ENCODE measurements at regions not wholly inside any gene's neighbourhood (a gene's known extent, or its start where the extent isn't known, plus 50 kb on each side); places are given as distances from the start of the nearest gene placed in this dataset.

- no peak for TF ChIP-seq EZH2 (IDR thresholded peaks at IDR 0.05; ENCODE audit: low read depth)
- no peak for TF ChIP-seq CTCF (conservative IDR thresholded peaks at IDR 0.05)
- no TSS peak for BruUV-seq (replicated peaks)
Measured at GRCh38 chr12:77166696-77167095, 101.3 kb upstream of the E2F7 start.

GRCh38 chr12:77163074-77164038 lies 98.0 kb upstream of the E2F7 start:
- TF ChIP-seq CTCF (conservative IDR thresholded peaks at IDR 0.05): no peak
- TF ChIP-seq EZH2 (IDR thresholded peaks at IDR 0.05; ENCODE audit: low read depth): no peak
- H3K36me3 ChIP-seq (ENCODE audit: low read depth): no peaks in the 10 kb centered on the region
- intact Hi-C loops (cut with micrococcal nuclease; ENCODE audit: unreplicated experiment): no loop called here
- H3K27ac ChIP-seq: no peak overlapping the region
- H4K20me1 ChIP-seq (ENCODE audit: insufficient read depth): no peaks in the 10 kb centered on the region
- ChIA-PET POLR2A (ENCODE audit: unreplicated experiment) (no interaction called here), CTCF (no interaction called here)
- DNase-seq: no peak
- H3K4me1 ChIP-seq (replicated peaks; ENCODE audit: insufficient read depth): no peaks in the 10 kb centered on the region
- no peaks in the 10 kb centered on the region for H3F3A ChIP-seq (ENCODE audit: insufficient read depth, low read depth)
- H3K4me2 ChIP-seq: no peak overlapping the region
- H2AFZ ChIP-seq: no peak overlapping the region
- no TSS peak for BruUV-seq (replicated peaks)
- H3K4me3 ChIP-seq: no peak overlapping the region
- H3K9me3 ChIP-seq (ENCODE audit: insufficient read depth, low read depth): no peaks in the 10 kb centered on the region
- no peaks in the 10 kb centered on the region for H3K9me2 ChIP-seq (ENCODE audit: insufficient read depth)
- H3K27me3 ChIP-seq (ENCODE audit: insufficient read depth, low read depth): no peaks in the 10 kb centered on the region
- H3K79me2 ChIP-seq (ENCODE audit: low read depth): no peaks in the 10 kb centered on the region

More at GRCh38 chr12:77166696-77167095, 101.3 kb upstream of the E2F7 start:
- no peaks in the 10 kb centered on the region for H3K27me3 ChIP-seq (ENCODE audit: insufficient read depth, low read depth)
- no peak overlapping the region for H3K4me2 ChIP-seq
- H2AFZ ChIP-seq: no peak overlapping the region
- no peak overlapping the region for H3K4me3 ChIP-seq
- no peaks in the 10 kb centered on the region for H3K36me3 ChIP-seq (ENCODE audit: low read depth)
- POLR2A ChIA-PET (ENCODE audit: unreplicated experiment): no interaction called here
- H3F3A ChIP-seq (ENCODE audit: insufficient read depth, low read depth): no peaks in the 10 kb centered on the region
- intact Hi-C loops (cut with micrococcal nuclease; ENCODE audit: unreplicated experiment): no loop called here
- no peaks in the 10 kb centered on the region for H3K9me2 ChIP-seq (ENCODE audit: insufficient read depth)
- no peak overlapping the region for H3K27ac ChIP-seq
- no peaks in the 10 kb centered on the region for H4K20me1 ChIP-seq (ENCODE audit: insufficient read depth)
- no peak for DNase-seq
- CTCF ChIA-PET: no interaction called here
- H3K4me1 ChIP-seq (replicated peaks; ENCODE audit: insufficient read depth): no peaks in the 10 kb centered on the region
- H3K9me3 ChIP-seq (ENCODE audit: insufficient read depth, low read depth): no peaks in the 10 kb centered on the region
- H3K79me2 ChIP-seq (ENCODE audit: low read depth): no peaks in the 10 kb centered on the region

GRCh38 chr12:77161944-77162343 lies 96.6 kb upstream of the E2F7 start:
- H3K36me3 ChIP-seq (ENCODE audit: low read depth): no peaks in the 10 kb centered on the region
- intact Hi-C loops (cut with micrococcal nuclease; ENCODE audit: unreplicated experiment): no loop called here
- no peaks in the 10 kb centered on the region for H3F3A ChIP-seq (ENCODE audit: insufficient read depth, low read depth)
- POLR2A ChIA-PET (ENCODE audit: unreplicated experiment): no interaction called here
- BruUV-seq (replicated peaks): no TSS peak
- no peak overlapping the region for H3K27ac ChIP-seq
- no peak overlapping the region for H3K4me2 ChIP-seq
- no peak overlapping the region for H2AFZ ChIP-seq
- no peaks in the 10 kb centered on the region for H3K9me3 ChIP-seq (ENCODE audit: insufficient read depth, low read depth)
- no peak overlapping the region for H3K4me3 ChIP-seq
- CTCF ChIA-PET: no interaction called here
- no peaks in the 10 kb centered on the region for H4K20me1 ChIP-seq (ENCODE audit: insufficient read depth)
- no peaks in the 10 kb centered on the region for H3K79me2 ChIP-seq (ENCODE audit: low read depth)
- no peaks in the 10 kb centered on the region for H3K9me2 ChIP-seq (ENCODE audit: insufficient read depth)
- TF ChIP-seq CTCF (conservative IDR thresholded peaks at IDR 0.05) (no peak), EZH2 (IDR thresholded peaks at IDR 0.05; ENCODE audit: low read depth) (no peak)
- H3K27me3 ChIP-seq (ENCODE audit: insufficient read depth, low read depth): no peaks in the 10 kb centered on the region
- H3K4me1 ChIP-seq (replicated peaks; ENCODE audit: insufficient read depth): no peaks in the 10 kb centered on the region
- no peak for DNase-seq
